ENCODE measurements at regions not wholly inside any gene's neighbourhood (a gene's known extent, or its start where the extent isn't known, plus 50 kb on each side); places are given as distances from the start of the nearest gene placed in this dataset.

DNA sequence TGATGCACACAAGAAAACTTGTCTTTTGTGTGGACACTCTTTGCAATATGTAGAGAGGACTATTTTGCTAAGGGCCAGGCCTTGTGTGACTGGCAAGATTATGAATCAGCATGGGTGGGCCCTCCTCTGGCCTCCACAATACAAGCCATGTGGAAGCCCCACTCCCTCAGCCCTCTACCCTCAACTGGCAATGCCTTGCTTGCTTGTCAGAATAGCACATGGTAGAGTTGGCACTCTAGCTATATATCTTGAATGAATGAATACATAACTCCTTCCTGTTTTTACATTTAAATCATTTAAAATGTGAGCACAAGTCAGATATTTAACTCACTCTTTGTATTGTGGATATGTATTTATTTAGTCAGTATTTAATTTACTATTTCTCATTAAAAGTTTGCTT lies 805.4 kb upstream of the GYPC start:
- no peak for TF ChIP-seq EZH2 (IDR thresholded peaks at IDR 0.05; ENCODE audit: borderline replicate concordance)
- no peak for TF ChIP-seq CTCF (IDR thresholded peaks at IDR 0.05; ENCODE audit: poor library complexity)
- TF ChIP-seq EZH2phosphoT487 (IDR thresholded peaks at IDR 0.05; ENCODE audit: low read depth, severe bottlenecking, unreplicated experiment) = no peak
